Head of caudate nucleus (tissue), 42 donors: ENCODE measurements at regions not wholly inside any gene's neighbourhood (a gene's known extent, or its start where the extent isn't known, plus 50 kb on each side); places are given as distances from the start of the nearest gene placed in this dataset.

Source experiments
- DNase-seq, 42 donors: peaks; one replicate each; pipeline versions ENCODE4 v3.0.0 to v3.0.0-alpha.2; 2020 to 2021; ENCODE audit warnings: mixed read lengths in 7 of 42
- intact Hi-C: fragments of 100-400 bp; cut with DNase I; formaldehyde crosslinking; loops from one replicate; pipeline ENCODE4 v1.15.0; 2022

DNA sequence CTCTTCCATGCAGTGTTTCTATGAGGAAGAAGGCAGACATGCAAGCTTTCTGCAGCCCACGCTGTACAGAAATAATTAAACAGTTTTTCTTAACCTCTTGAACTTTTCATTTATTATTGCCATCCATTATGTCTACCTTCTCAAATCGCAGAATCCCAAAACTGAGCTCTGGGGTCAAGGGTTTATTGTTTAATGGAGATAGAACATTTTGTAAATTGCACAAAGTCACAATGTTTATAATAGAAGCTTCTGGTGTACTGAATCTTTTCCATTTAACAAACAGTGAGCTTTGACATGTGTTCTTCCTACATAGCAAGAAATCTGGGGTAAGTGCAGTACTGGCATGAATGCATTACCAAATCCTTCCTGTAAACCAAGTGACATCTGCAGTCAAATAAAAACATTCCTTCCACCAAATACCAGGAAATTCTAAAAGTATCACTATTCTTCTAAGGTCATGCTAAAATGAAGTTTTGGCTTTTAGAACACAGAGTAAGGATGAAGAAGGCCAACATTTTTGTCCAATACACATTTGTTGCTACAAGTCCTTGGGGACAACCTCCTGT, 385.3 kb upstream of the DDHD1 start:
- DNase-seq, result no peak
- intact Hi-C loops, result loop anchor here (5.0 kb wide), 2 partner anchors 639 to 809 kb away; no protein-coding TSS in a partner anchor

DNA sequence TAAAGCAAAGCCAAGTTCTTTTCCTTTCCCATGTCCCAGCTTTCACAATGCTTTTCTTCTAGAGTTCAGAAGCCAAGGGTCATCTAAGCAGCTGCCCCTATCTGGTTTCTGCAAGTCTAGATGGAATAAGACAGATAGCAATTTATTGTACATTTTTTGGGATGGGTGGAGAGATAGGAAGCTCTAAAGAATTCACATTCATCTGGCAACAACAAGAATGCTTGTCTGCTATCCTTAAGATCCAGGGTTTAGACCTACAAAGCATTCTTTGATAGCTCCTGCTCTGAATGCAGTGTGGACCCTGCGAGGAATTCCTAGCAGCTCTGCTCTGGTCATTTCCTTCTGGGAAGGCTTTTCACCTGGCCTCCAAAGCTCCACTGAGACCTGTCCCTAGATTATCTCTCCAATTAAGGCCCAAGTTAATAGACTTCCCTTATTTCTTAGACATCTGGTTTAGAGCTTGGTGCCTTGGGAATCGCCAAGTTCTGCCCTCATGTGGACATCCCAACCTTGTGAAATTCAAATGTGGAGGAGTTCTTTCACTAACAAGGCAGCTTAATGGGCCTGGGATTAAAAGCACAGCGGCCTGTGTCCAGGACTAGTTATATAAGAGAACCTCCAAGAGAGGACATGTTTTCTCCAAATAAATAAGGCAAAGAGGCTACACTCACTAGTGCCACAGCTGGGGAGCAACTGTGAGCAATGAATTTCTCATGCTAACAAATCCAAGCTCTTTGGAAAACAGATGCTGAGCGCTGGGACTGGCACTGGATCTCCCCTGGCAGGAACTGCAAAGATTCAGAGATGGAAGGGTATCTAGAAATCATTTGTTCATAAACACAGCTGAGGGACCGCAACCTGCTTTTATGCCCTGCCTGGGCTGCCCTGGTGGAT, 384.5 kb upstream of the DDHD1 start:
- intact Hi-C loops, result loop anchor here (5.0 kb wide), 2 partner anchors 640 to 810 kb away; no protein-coding TSS in a partner anchor
- DNase-seq, result no peak

DNA sequence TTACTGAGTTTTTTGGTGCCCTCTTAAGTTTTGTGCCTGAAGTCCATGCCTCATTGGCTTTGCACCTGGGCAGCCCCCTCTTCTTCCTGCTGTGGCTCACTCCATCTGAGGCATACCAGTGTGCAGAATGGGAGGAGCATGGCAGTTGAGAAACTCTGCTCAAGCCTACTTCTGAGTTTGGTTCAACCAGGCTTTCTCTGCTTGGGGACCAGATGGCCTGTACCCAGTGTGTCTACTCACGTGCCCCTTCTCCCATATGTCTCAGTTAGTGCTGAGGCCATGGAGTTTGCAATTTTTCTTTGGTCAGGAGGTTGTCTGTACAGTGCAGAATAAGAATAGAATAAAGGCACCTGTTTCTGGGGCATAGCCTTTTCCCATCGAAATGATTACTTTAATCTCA, 383.3 kb upstream of the DDHD1 start:
- intact Hi-C loops, result loop anchor here (5.0 kb wide), 2 partner anchors 641 to 811 kb away; no protein-coding TSS in a partner anchor
- no peak for DNase-seq

DNA sequence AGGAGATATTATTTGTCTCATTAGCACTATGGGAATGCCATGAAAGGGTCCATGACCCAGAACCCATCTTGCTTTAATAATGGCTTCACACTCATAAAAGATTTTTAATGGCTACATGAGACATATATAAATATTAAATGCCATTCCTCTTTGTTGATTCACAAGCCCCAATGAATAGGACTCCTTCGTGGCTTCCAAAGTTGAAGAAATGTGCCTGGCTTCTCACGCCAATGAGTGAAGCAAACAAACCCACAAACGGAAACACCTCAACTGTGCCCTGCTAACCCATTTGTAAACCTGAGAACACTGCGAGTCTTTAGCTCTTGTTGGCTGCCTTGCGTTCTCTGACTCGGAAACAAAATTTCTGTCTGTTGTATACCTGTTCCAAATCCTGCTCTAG, 381.7 kb upstream of the DDHD1 start:
- no peak for DNase-seq
- intact Hi-C loops, result loop anchor here (5.0 kb wide), 2 partner anchors 642 to 812 kb away; no protein-coding TSS in a partner anchor

DNA sequence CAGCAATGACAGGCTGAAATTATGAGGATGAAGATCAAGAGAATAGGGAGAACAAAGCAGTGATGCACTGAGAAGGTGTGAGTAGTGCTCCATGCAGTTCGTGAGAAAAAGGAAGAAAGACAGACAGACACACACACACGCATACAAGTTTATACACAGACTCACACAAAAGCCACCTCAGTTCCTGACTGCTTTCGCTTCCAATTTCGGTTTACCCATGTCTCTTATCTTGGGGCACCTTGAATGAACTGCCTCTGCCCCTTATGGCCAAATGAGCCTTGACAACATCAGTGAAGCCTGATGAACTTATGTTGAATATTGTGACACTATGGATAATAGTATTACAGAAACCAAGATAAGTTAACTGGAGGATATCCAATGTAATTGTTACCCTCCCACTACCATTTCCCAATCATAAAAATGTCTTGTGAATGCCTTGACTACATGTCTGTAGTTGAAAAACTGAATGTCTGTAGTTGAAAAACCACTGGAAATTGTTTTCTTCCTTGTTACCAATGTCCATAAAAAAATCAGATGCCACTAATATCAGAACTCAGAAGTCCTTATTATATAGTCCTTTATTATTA, 380.4 kb upstream of the DDHD1 start:
- DNase-seq, result no peak
- intact Hi-C loops, result no loop called here

DNA sequence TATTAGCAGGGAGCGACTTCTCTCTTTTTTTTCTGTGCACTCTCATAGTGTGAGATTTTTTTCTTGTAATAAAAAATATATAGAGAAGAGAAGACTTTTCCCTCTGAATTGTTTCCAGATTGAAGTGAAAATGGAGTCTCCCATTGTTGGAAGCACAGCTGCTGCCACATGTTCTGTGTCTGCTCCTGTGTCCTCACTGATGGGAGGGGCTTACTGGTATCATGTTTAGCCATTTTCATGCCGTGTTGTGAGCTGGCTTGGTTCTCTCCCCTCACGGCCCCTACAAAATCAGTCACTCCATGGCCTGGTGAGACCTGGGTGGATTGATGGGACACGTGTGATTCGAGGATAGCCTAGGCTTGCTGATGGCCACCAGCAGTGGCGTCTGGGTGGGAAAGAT, 379.7 kb upstream of the DDHD1 start:
- DNase-seq, result no peak
- intact Hi-C loops, result no loop called here

DNA sequence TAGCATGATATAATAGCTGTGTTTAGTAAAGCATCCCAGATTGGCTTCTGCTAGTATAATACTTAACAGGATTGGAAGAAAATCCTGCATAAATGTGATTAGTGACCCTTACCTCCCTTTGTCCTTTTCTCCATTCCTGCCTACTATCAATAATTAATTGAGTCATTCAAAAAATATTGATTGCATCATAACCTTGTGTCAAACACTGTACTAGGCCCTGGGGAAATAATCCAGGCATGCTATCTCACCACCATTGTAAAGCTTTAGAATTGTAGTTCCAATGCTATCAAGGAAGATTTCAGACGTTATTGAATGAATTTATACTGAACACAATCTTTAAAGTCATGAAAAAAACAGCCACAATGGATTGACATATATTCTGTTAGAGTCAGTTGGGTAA, 378.6 kb upstream of the DDHD1 start:
- no peak for DNase-seq
- intact Hi-C loops, result no loop called here

DNA sequence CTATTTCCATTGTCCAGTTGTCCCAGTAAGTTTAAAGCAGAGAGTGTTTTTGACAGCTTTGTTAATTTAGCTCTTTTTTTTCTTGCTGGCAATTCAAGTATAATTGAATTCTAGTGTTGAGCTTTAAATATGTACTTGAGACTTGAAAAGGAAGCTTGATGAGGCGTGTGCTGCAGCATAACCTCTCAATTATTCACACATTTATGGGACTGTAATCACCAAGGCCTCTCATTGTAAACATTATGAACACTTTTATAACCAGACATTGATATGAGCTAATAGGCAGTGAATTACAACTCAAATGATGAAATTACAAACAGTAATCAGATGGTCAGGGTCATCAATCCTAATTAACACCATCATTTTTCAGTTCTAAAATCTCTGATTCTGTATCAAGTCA, 378.0 kb upstream of the DDHD1 start:
- intact Hi-C loops, result no loop called here
- DNase-seq, result no peak

DNA sequence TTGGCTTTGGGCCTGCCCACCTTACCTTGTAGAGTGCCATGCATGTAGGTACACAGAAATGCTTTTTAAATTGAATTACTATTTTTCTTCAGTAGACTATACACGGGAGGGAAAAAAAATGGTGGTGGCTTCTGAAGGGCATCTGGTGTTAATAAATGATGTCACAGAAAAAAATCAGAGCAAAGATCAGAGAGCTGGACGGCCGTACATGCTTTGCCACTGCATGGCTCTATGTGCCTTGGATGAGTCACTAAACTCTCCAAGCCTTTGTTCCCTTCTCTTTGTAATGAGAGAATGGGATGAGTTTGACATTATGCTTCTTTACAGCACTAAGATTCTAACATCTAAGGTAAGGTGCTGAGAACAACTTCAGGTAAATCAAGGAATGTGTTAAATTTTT, 376.4 kb upstream of the DDHD1 start:
- DNase-seq, result no peak
- intact Hi-C loops, result no loop called here

DNA sequence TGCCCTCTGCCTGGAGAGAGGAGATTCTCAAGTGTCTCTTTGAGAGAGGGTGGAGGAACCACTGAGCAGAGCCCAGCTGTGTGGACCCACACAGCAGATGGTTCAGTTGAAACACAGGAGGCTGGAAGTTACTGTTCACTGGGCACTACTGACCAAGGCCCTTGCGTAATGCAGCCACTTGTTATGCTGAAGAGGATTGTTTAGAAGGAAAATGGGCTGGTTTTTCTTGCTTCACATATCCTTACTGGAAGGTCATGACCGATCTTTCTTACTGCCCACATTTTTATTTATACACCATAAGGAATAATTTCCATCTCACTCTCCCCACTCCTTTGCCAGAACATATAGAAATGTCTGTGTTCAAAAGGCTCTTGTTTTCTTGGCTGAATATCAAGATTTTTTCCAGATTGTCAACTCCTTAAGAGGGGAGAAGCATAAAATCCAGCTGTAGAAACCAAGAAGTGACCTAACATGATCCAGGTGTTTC, 375.1 kb upstream of the DDHD1 start:
- intact Hi-C loops, result no loop called here
- DNase-seq, result no peak

DNA sequence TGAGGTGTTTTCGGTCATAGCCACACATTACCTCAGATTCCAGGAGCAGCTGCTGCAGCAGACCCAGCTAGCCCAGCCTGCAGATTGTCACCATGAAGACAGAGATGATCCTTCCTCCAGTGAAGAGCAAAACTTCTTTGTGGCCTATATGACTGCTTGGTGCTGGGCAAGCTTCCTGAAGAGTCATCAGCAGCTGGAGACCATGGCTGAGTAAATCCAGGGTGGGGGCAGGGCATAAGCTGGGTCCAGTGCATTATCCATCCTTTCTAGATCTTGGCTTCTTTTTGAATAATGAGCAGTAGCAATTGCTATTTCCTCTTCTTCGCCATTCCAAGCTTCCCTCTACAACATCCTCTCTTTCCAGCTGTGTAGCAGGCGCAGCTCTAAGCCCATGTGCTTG, 373.1 kb upstream of the DDHD1 start:
- intact Hi-C loops, result no loop called here
- no peak for DNase-seq

DNA sequence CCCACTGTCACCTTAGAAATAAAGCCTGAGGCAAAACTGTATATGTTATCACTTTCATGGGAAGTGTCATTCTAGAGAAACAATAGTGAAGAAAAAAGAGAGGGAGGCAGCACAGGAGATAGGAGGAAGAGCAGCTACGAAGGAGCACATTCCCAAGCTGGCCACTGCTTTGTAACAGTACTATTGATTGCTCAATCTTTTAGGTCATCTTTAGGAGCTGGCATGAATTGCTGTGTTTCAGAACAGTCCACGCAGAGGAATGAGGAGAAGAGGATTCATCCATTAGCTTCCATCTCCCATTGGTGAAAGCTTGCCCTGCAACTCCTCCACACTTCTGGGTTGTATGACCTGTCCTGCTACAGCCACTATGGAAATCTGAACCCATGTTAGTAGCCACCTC, 372.5 kb upstream of the DDHD1 start:
- no peak for DNase-seq
- intact Hi-C loops, result no loop called here

DNA sequence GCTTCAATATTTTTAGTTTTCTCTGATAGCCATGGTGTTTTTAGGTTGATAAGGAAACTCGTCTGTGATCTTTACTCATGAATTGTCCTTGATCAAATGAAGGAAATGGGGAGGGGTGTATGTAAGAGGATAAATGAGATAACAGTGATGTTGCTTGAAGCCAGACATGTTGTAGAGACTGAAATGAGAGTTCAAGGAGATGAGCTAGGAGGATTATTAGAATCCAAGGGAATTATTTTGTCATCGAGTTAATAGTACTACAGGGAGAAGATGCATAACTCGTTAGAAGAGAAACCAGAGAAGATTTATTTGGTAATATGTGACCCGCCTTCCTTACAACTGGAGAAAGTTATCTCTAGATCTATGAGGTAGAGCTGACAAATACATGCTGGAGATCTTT, 371.3 kb upstream of the DDHD1 start:
- no peak for DNase-seq
- intact Hi-C loops, result no loop called here

DNA sequence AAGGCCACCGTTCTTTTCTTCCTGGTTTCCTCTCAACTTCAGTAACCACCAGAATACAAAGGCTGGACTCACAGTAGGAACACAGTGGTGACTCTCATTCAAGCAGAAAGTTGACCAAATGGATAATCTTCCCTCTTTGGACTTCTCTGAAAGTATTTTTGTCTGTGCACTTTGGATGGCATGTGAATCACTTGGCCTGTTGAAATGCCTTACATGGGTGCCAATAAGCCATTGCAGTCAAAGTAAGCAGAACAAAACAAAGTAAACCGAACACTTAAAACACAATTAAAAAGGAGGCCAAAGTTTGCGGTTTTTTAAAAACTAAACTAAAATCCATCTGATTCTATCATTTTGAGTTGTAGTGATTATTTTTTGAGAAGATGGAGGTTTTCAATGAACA, 370.1 kb upstream of the DDHD1 start:
- DNase-seq, result no peak

DNA sequence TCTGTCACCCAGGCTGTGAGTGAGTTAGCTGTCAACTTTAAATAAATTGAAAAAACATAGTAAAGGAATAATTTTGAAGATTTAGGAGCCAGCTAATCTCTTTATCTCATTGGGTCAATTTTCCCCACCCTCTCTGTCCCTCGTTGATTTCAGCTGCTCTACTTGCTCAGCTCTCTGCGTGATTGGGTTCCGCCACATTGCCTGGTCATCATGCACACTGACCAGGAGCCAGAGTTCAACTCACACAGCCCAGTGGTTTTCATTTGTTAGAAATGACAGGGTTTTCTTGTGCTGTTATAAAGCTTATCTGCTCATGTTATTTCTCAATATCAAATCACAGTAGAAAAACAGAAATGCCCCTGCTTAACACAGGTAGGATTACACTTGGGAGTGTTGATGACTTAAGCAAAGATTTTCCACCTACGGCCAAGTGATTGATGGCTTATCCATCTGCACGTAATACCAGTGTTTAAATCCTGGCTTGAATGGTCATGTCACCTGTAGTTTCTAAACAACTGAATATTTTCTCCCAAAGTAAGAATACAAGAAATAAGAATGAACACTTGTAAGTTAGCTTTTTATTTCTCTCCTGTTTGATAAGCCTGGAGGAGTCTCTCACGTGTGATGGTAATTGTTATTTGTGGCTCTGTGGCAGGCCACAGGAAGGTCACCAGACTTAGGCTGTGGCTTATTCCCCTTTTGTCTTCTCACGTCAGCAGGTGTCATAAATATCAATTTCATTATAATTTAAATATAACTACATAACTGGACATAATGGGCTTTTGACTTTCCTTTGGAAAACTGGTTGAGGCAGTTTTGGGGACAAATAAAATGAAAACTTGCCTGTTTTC, 367.2 kb upstream of the DDHD1 start:
- no peak for DNase-seq
- intact Hi-C loops, result no loop called here

More for the DNA sequence above, 370.1 kb upstream of the DDHD1 start:
- intact Hi-C loops, result no loop called here

DNA sequence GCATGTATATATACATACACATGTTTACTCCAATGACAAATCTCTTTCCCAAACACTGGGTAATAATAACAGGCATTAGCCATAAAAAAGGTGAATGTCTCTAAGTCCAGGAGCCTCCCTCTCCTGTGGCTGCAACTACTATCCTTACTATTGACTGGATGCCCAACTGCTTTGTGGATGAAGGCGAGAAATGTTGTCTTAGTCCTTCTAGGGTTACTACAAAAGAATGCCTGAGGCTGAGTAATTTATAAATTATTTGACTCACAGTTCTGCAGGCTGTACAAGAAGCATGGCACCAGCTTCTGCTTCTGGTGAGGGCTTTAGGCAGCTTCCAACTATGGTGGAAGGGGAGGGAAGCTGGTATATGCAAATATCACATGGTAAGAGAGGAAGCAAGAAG, 366.0 kb upstream of the DDHD1 start:
- no peak for DNase-seq
- intact Hi-C loops, result no loop called here

DNA sequence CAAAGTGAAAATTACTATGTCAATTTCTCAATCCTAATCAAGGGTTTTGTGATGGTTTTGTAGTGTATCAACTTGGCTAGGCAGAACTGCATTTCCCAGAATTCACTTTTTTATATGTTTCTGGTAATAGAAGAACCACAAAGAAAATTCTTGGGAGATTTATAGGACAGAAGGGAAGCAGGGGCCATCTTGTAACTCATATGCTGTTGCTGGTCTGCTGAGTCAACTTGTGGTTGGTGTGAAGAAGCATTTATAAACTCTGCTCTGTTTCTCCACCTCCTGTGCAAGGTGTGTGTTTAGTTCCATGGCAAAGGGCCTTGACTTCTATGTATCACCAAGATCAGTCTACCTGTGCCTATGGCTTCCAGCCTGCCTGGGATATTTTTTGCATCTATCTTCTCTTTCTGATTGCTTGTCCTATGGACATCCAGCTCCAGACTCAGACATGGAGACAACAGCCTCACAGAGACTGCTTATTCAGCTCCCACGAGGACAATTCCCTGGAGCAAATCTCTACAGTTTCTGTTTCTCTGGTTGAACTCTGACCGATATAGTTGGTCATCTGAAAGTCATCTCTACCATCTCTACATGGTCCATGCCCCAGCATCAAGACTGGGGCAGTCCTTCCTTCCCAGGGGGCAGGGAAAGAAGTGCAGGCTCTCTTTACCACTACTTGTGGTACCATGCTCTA, 364.3 kb upstream of the DDHD1 start:
- intact Hi-C loops, result no loop called here
- DNase-seq, result no peak

DNA sequence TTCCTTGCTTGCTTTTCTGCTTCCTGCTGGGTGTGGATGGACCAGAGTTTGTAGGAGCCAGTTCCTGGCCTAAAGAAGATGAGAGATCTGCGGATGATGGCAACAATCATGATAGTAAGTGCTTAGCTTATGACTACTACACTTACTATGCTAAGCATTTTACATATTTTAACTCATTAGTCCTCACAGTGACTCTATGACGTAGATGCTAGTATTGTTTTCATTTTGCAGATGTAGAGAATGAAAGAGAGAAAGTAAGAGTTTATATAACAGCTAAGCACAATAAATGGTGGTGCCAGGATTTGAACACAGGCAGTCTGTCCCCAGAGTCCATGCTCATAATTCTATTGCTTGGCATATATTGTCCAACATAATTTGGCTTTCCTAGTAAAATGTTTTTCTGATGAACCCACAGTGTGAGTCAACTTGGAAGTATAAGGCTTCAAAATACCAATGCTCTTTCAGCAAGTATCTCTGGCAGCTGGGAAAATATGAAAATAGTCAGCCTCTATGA, 363.2 kb upstream of the DDHD1 start:
- intact Hi-C loops, result no loop called here
- DNase-seq, result no peak

DNA sequence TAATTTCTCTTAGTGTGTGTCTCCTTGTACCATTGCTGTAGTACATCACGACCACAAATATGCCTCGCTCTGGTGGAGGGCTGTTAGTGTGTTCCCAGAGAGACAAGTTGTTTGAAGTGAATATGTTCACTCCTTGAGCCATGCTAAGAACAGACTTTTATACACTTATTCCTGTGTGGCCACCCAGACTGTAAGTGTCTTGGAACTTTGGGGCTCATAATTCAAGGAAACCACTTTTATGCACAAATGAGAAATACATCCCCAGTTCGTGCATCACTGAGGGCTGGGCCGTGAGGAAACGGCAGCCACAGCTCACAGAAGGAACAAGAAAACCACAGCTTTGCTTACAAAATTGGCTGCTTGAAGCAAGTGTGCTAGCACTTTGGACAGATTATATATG, 362.2 kb upstream of the DDHD1 start:
- intact Hi-C loops, result no loop called here
- DNase-seq, result no peak
